HEK293 (cell line): ENCODE measurements at regions not wholly inside any gene's neighbourhood (a gene's known extent, or its start where the extent isn't known, plus 50 kb on each side); places are given as distances from the start of the nearest gene placed in this dataset.

Experiments used
- CTCF ChIA-PET: fragments of 350-600 bp; formaldehyde crosslinking; extraction: SDS; loops from one replicate; lab custom pipeline; 2021; ENCODE audit warnings: antibody characterized with exemption; lab: Yijun Ruan, JAX
- POLR2A ChIA-PET: fragments of 300-600 bp; formaldehyde crosslinking; extraction: SDS; loops from one replicate; lab custom pipeline; 2020; ENCODE audit warnings: antibody characterized with exemption, inconsistent platforms; lab: Yijun Ruan, JAX
- H3K27ac ChIP-seq: fragments of 200-500 bp; sonication (Bioruptor generic); 2 replicates; pipeline ENCODE4 v1.5.1; 2014; ENCODE audit warnings: low read depth, low read length, control low read depth, inconsistent platforms; ENCODE audit errors: extremely low read depth
- H3K36me3 ChIP-seq, 2 experiments: fragments of 200-500 bp in 1 of 2; sonication (Bioruptor generic) in 1 of 2; 1 replicate in 1 of 2; 2 replicates in 1 of 2; pipeline ENCODE4 v1.5.1; 2014 to 2017; ENCODE audit warnings: inconsistent platforms in 2 of 2, low read length in 2 of 2; ENCODE audit not compliant: control insufficient read depth in 2 of 2, insufficient read depth in 1 of 2
- H3K4me1 ChIP-seq: fragments of 200-500 bp; sonication (Bioruptor generic); 2 replicates; pipeline ENCODE4 v1.5.1; 2014; ENCODE audit warnings: mild to moderate bottlenecking, low read length, inconsistent platforms; ENCODE audit not compliant: control insufficient read depth, insufficient read depth
- H3K4me3 ChIP-seq: 2 replicates; pipeline ENCODE4 v1.5.1; 2011; ENCODE audit warnings: low read depth, mild to moderate bottlenecking, control low read depth, low read length, moderate library complexity
- H3K9me3 ChIP-seq: fragments of 200-500 bp; sonication (Bioruptor generic); 2 replicates; pipeline ENCODE4 v1.5.1; 2014; ENCODE audit warnings: low read depth, low read length, inconsistent platforms; ENCODE audit not compliant: control insufficient read depth, insufficient read depth
- GLI2 ChIP-seq: fragments of 450-650 bp; formaldehyde crosslinking; IDR thresholded peaks from 2 replicates; pipeline ENCODE4; 2017; ENCODE audit warnings: missing biosample characterization, missing genetic modification characterization, low read depth, borderline replicate concordance
- HIC1 ChIP-seq: fragments of 450-650 bp; formaldehyde crosslinking; IDR thresholded peaks from 2 replicates; pipeline ENCODE4 v1.5.1; 2016; ENCODE audit warnings: missing biosample characterization, missing genetic modification characterization
- HOXD13 ChIP-seq: sonication (generic); formaldehyde crosslinking; IDR thresholded peaks from 2 replicates; pipeline ENCODE4 v1.8.0; 2022; ENCODE audit warnings: missing genetic modification reagents, borderline replicate concordance
- PRDM1 ChIP-seq: fragments of 450-650 bp; formaldehyde crosslinking; IDR thresholded peaks from 2 replicates; pipeline ENCODE4; 2016; ENCODE audit warnings: missing biosample characterization, missing genetic modification characterization
- SP3 ChIP-seq: fragments of 450-650 bp; formaldehyde crosslinking; IDR thresholded peaks from 2 replicates; pipeline ENCODE4 v1.5.1; 2016; ENCODE audit warnings: missing biosample characterization, missing genetic modification characterization
- TCF7L2 ChIP-seq: IDR thresholded peaks from 2 replicates; pipeline ENCODE4 v1.6.1; 2011; ENCODE audit warnings: low read depth, mild to moderate bottlenecking, inconsistent platforms, low read length, moderate library complexity, borderline replicate concordance
- ZBTB21 ChIP-seq: fragments of 450-650 bp; formaldehyde crosslinking; IDR thresholded peaks from 2 replicates; pipeline ENCODE4 v1.5.1; 2017; ENCODE audit warnings: missing biosample characterization, missing genetic modification characterization
- ZBTB7A ChIP-seq: fragments of 450-650 bp; formaldehyde crosslinking; IDR thresholded peaks from 2 replicates; pipeline ENCODE4 v1.5.1; 2016; ENCODE audit warnings: low read depth, missing biosample characterization, missing genetic modification characterization
- ZBTB8A ChIP-seq: fragments of 450-650 bp; formaldehyde crosslinking; IDR thresholded peaks from 2 replicates; pipeline ENCODE4 v1.5.1; 2016; ENCODE audit warnings: missing biosample characterization, missing genetic modification characterization
- ZNF114 ChIP-seq: fragments of 450-650 bp; formaldehyde crosslinking; IDR thresholded peaks from 2 replicates; pipeline ENCODE4 v1.5.0; 2017; ENCODE audit warnings: missing biosample characterization, missing genetic modification characterization
- ZNF169 ChIP-seq: fragments of 450-650 bp; formaldehyde crosslinking; IDR thresholded peaks from 2 replicates; pipeline ENCODE4 v1.5.1; 2016; ENCODE audit warnings: missing biosample characterization, missing genetic modification characterization
- ZNF23 ChIP-seq: fragments of 450-650 bp; formaldehyde crosslinking; IDR thresholded peaks from 2 replicates; pipeline ENCODE4 v1.5.1; 2016; ENCODE audit warnings: missing biosample characterization, missing genetic modification characterization, borderline replicate concordance
- ZNF24 ChIP-seq: fragments of 450-650 bp; formaldehyde crosslinking; IDR thresholded peaks from 2 replicates; pipeline ENCODE4 v1.5.1; 2016; ENCODE audit warnings: missing biosample characterization, missing genetic modification characterization
- ZNF26 ChIP-seq: fragments of 450-650 bp; formaldehyde crosslinking; IDR thresholded peaks from 2 replicates; pipeline ENCODE4 v1.5.1; 2016; ENCODE audit warnings: missing biosample characterization, missing genetic modification characterization
- ZNF354C ChIP-seq: fragments of 450-650 bp; formaldehyde crosslinking; IDR thresholded peaks from 2 replicates; pipeline ENCODE4 v1.5.1; 2016; ENCODE audit warnings: missing biosample characterization, missing genetic modification characterization, low read depth, borderline replicate concordance
- ZNF394 ChIP-seq: fragments of 450-650 bp; formaldehyde crosslinking; IDR thresholded peaks from 2 replicates; pipeline ENCODE4 v1.5.1; 2016; ENCODE audit warnings: missing biosample characterization, missing genetic modification characterization, mild to moderate bottlenecking, moderate library complexity, borderline replicate concordance
- ZNF488 ChIP-seq: fragments of 450-650 bp; formaldehyde crosslinking; IDR thresholded peaks from 2 replicates; pipeline ENCODE4 v1.5.1; 2016; ENCODE audit warnings: missing biosample characterization, missing genetic modification characterization
- ZNF544 ChIP-seq: fragments of 450-650 bp; formaldehyde crosslinking; IDR thresholded peaks from 2 replicates; pipeline ENCODE4 v1.5.0; 2017; ENCODE audit warnings: missing biosample characterization, missing genetic modification characterization
- ZNF585B ChIP-seq: fragments of 450-650 bp; formaldehyde crosslinking; IDR thresholded peaks from 2 replicates; pipeline ENCODE4 v1.5.1; 2016; ENCODE audit warnings: missing biosample characterization, missing genetic modification characterization
- ZNF623 ChIP-seq: fragments of 450-650 bp; formaldehyde crosslinking; IDR thresholded peaks from 2 replicates; pipeline ENCODE4 v1.5.1; 2016; ENCODE audit warnings: missing biosample characterization, missing genetic modification characterization
- ZNF660 ChIP-seq: fragments of 450-650 bp; IDR thresholded peaks from 2 replicates; pipeline ENCODE4 v1.5.1; 2018; ENCODE audit warnings: missing biosample characterization, mild to moderate bottlenecking, missing genetic modification characterization
- ZNF664 ChIP-seq: fragments of 450-650 bp; formaldehyde crosslinking; IDR thresholded peaks from 2 replicates; pipeline ENCODE4 v1.5.1; 2016; ENCODE audit warnings: missing biosample characterization, missing genetic modification characterization
- ZSCAN16 ChIP-seq: fragments of 450-650 bp; formaldehyde crosslinking; IDR thresholded peaks from 2 replicates; pipeline ENCODE4 v1.5.1; 2016; ENCODE audit warnings: missing biosample characterization, missing genetic modification characterization

- no peak for TF ChIP-seq ZNF660 (tag by site-specific recombination)
- no peak for TF ChIP-seq ZNF354C (tag by site-specific recombination)
- no peak for TF ChIP-seq ZNF169 (tag by site-specific recombination)
- TF ChIP-seq ZNF24 (tag by site-specific recombination) = no peak
- TF ChIP-seq PRDM1 (tag by site-specific recombination) = no peak
- TF ChIP-seq SP3 (tag by site-specific recombination) = no peak
- TF ChIP-seq, all 188 proteins: peak for 0
Observed at GRCh38 chr3:152061296-152061695, 187.9 kb downstream of the SUCNR1 start (continued).

- POLR2A ChIA-PET = no interaction called here
- H3K36me3 ChIP-seq = no peaks in the 10 kb centered on the region
- H3K9me3 ChIP-seq = no peaks in the 10 kb centered on the region
- CTCF ChIA-PET = no interaction called here
- H3K4me1 ChIP-seq = no peaks in the 10 kb centered on the region
- H3K4me3 ChIP-seq = no peak overlapping the region
- TF ChIP-seq HOXD13 (CRISPR knock-in tag) = no peak
- no peak for TF ChIP-seq ZSCAN16
- TF ChIP-seq TCF7L2 = no peak
- TF ChIP-seq ZNF394 (tag by site-specific recombination) = no peak
- no peak for TF ChIP-seq ZBTB21
- TF ChIP-seq ZBTB7A = no peak
- no peak for TF ChIP-seq PRDM1 (tag by site-specific recombination)
- no peak for TF ChIP-seq ZNF114 (tag by site-specific recombination)
- H3K27ac ChIP-seq = no peak overlapping the region
Observed at GRCh38 chr3:152069871-152070270, 196.4 kb downstream of the SUCNR1 start.

- no peak overlapping the region for H3K4me3 ChIP-seq
- TF ChIP-seq ZNF664 (tag by site-specific recombination) (no peak), ZNF585B (no peak), ZNF623 (tag by site-specific recombination) (no peak), ZNF26 (tag by site-specific recombination) (no peak), ZBTB8A (no peak), HIC1 (no peak), ZNF488 (tag by site-specific recombination) (no peak), ZNF544 (no peak), ZNF23 (no peak), GLI2 (tag by site-specific recombination) (no peak)
- TF ChIP-seq, all 188 proteins: peak for 0
- Histone ChIP-seq H3K9me3 (no peaks in the 10 kb centered on the region), H3K27ac (no peak overlapping the region), H3K36me3 (no peaks in the 10 kb centered on the region), H3K4me1 (no peaks in the 10 kb centered on the region)
- CTCF ChIA-PET = interaction anchor here (0.5 to 2.3 kb wide), 15 partner anchors 9 to 401 kb away, joined by 3 to 7 read pairs (median 3); no protein-coding TSS in a partner anchor
- POLR2A ChIA-PET = no interaction called here
Observed at GRCh38 chr3:152071315-152071714, 197.4 kb upstream of the MBNL1 start.
